Fibroblast of pulmonary artery (primary cell): ENCODE measurements at regions not wholly inside any gene's neighbourhood (a gene's known extent, or its start where the extent isn't known, plus 50 kb on each side); places are given as distances from the start of the nearest gene placed in this dataset.

Source experiments
- DNase-seq: peaks from one replicate; pipeline ENCODE4 v3.0.0-alpha.2; 2010; ENCODE audit warnings: low read depth
- H3K4me3 ChIP-seq: replicated peaks from 2 replicates; pipeline ENCODE4 v1.5.1; 2011; ENCODE audit warnings: low read depth, mild to moderate bottlenecking, control low read depth, low read length, moderate library complexity
- CTCF ChIP-seq: IDR thresholded peaks from 2 replicates; pipeline ENCODE4 v1.5.1; 2011; ENCODE audit warnings: mild to moderate bottlenecking, control low read depth, low read length, inconsistent platforms; ENCODE audit errors: missing control alignments

- DNase-seq: no peak
- H3K4me3 ChIP-seq: no peak overlapping the region
- TF ChIP-seq CTCF: no peak
These were observed 291.8 kb downstream of the ETNK1 start for GRCh38 chr12:22916815-22917214.

- no peak overlapping the region for H3K4me3 ChIP-seq
- no peak for TF ChIP-seq CTCF
- no peak for DNase-seq
These were observed 294.9 kb downstream of the ETNK1 start for GRCh38 chr12:22919883-22920282.

- TF ChIP-seq CTCF: no peak
- no peak overlapping the region for H3K4me3 ChIP-seq
- no peak for DNase-seq
These were observed 298.8 kb downstream of the ETNK1 start for GRCh38 chr12:22923768-22924167.

- TF ChIP-seq CTCF: no peak
- no peak for DNase-seq
These were observed 299.4 kb downstream of the ETNK1 start for GRCh38 chr12:22924391-22924790.

DNA sequence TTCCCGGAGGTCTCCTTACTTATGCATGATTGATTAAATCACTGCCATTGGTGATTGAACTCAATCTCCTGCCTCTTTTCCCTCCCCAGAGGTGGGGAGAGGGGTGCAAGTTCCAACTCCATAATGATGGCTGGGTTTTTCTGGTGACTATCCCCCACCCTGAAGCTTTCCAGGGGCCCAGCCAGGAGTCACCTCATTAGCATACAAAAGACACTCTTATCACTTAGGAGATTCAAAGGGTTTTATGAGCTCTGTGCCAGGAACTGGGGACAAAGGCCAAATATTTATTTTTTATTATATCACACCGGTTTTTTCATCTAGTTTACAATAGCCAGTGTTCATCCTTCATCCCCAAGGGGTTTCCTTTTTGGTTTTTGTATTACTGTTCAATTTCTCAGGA, 300.7 kb downstream of the ETNK1 start:
- no peak overlapping the region for H3K4me3 ChIP-seq
- no peak for TF ChIP-seq CTCF
- DNase-seq: no peak

More at GRCh38 chr12:22924391-22924790, 299.4 kb downstream of the ETNK1 start:
- H3K4me3 ChIP-seq: no peak overlapping the region

DNA sequence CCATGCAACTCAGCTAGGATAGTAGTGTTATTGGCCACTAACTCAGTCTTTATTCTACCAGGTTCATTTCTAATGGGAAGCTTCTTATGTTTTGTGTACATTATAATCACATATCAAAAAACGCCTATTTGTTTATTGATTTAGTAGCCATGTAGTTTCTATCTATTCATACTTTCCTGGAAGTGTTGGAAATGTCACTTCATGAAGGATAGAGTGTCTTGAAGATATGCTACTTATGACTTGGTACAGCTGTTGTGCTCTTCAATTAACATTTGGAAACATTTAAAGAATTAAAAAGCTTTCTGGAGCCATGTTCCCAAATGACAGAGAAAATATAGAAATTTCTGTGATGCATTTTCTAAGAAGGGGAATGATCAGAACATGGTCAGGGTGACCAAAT, 307.5 kb downstream of the ETNK1 start:
- TF ChIP-seq CTCF: no peak
- H3K4me3 ChIP-seq: no peak overlapping the region
- DNase-seq: no peak

GRCh38 chr12:22935090-22935489, 310.1 kb downstream of the ETNK1 start:
- no peak for DNase-seq
- H3K4me3 ChIP-seq: no peak overlapping the region
- no peak for TF ChIP-seq CTCF
